GM13976 (cell line): ENCODE measurements at regions not wholly inside any gene's neighbourhood (a gene's known extent, or its start where the extent isn't known, plus 50 kb on each side); places are given as distances from the start of the nearest gene placed in this dataset.
"Not testable (repeated sequence)": the region's sequence is repeated elsewhere in the genome, so short reads cannot be mapped to it uniquely, and the experiment has no call there.

Experiments
- DNase-seq: peaks from one replicate; pipeline ENCODE4 v3.0.0; 2012; ENCODE audit warnings: low spot score
- CTCF ChIP-seq: IDR thresholded peaks from 2 replicates; pipeline ENCODE4 v1.5.1; 2012; ENCODE audit warnings: borderline replicate concordance, mild to moderate bottlenecking; ENCODE audit not compliant: insufficient read depth; ENCODE audit errors: extremely low read depth, missing control alignments, control extremely low read depth
- in situ Hi-C: fragments of 300-500 bp; cut with MboI; formaldehyde crosslinking; loops from one replicate; pipeline ENCODE4 v1.12.0; 2022; ENCODE audit warnings: low sequenced_read_pairs, mixed read lengths, inconsistent platforms; ENCODE audit not compliant: unreplicated experiment

- no peak for TF ChIP-seq CTCF
- in situ Hi-C loops, result no loop called here
- no peak for DNase-seq
Observed at GRCh38 chr3:165919284-165919683, 82.1 kb upstream of the BCHE start.

GRCh38 chr3:165918657-165918979 lies 81.4 kb upstream of the BCHE start:
- no peak for TF ChIP-seq CTCF
- in situ Hi-C loops, result no loop called here
- no peak for DNase-seq

GRCh38 chr3:165917938-165918656 lies 80.9 kb upstream of the BCHE start:
- in situ Hi-C loops, DNase-seq: not testable (repeated sequence)

- in situ Hi-C loops, DNase-seq: not testable (repeated sequence)
Observed at GRCh38 chr3:165915104-165915503, 77.9 kb upstream of the BCHE start.

- DNase-seq, result no peak
- TF ChIP-seq CTCF, result no peak
- in situ Hi-C loops, result no loop called here
Observed at GRCh38 chr3:165903885-165904630, 66.8 kb upstream of the BCHE start.

- in situ Hi-C loops, result no loop called here
- TF ChIP-seq CTCF, result no peak
- DNase-seq, result no peak
Observed at GRCh38 chr3:165899066-165899465, 61.8 kb upstream of the BCHE start.

GRCh38 chr3:165897137-165897536 lies 59.9 kb upstream of the BCHE start:
- in situ Hi-C loops, result no loop called here
- no peak for DNase-seq
- TF ChIP-seq CTCF, result no peak

- TF ChIP-seq CTCF, result peak; percentile 34
- DNase-seq, result no peak
- in situ Hi-C loops, result no loop called here
Observed at GRCh38 chr3:165895919-165896318, 58.7 kb upstream of the BCHE start.
